HG03103 (cell line): ENCODE measurements at regions not wholly inside any gene's neighbourhood (a gene's known extent, or its start where the extent isn't known, plus 50 kb on each side); places are given as distances from the start of the nearest gene placed in this dataset.
"Not testable (repeated sequence)": the region's sequence is repeated elsewhere in the genome, so short reads cannot be mapped to it uniquely, and the experiment has no call there.

Experiments
- ATAC-seq: cut with Tn5 transposase; IDR thresholded peaks from one replicate; pipeline ENCODE4 v1.9.1; 2021; ENCODE audit warnings: low read depth; ENCODE audit not compliant: unreplicated experiment

GRCh38 chr13:58463841-58464240, 832.3 kb downstream of the PCDH17 start:
- ATAC-seq: no peak

DNA sequence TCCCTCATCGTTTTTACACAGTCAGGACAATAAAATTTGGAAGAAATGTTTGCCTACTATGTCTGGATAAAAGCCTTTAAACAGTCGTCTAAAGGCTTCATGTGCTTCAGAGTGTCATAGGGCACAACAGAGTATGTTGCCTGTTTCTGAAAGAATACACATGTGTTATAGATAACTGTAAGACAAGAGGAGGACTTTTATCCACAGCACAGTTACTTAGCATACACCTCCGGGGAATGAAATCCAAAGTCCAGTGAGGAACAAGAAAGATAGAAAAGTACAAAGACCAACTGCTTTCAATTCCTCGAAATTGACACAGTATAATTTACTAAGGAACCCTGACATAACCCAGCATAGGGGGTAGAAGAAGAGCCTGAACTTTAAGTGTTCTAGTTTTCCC, 835.6 kb downstream of the PCDH17 start:
- no peak for ATAC-seq

- no peak for ATAC-seq
These were observed 840.9 kb downstream of the PCDH17 start for GRCh38 chr13:58472483-58472882.

- no peak for ATAC-seq
These were observed 843.0 kb downstream of the PCDH17 start for GRCh38 chr13:58474581-58474980.

- no peak for ATAC-seq
These were observed 844.8 kb downstream of the PCDH17 start for GRCh38 chr13:58476206-58476918.

DNA sequence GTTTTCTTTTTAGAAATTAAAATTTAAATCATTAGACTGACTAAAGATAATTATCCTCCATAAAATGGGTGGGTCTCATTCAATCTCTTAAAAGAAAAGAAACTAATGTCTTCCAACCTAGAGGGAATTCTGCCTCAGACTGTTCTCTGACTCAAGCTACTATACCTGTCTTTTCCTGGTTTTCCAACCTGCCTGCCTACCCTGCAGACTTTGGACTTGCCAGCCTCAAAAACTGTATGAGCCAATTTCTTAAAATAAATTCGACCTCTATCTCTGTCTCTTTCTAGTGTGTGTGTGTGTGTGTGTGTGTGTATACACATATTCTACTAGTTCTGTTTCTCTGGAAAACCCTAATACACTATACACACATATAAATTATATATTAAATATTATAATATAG, 847.3 kb downstream of the PCDH17 start:
- no peak for ATAC-seq

DNA sequence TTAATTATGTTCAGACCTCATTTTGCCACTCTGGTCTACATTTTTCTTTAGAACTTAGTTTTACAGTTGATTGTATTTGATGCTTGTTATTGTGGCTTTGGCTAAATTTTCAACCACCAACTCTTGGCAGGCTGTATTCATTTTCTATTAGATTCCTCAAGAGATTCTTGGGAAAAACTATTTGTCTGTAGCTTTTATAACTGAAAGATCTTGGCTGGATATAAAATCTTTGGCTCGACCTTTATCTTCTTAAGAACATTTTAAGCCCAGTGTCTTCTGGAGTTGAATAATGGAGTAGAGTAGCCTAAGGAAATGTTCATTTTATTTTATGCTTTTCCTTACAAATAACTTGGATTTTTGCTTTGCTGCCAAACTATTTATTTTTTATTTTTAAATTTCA, 848.5 kb downstream of the PCDH17 start:
- ATAC-seq: no peak

DNA sequence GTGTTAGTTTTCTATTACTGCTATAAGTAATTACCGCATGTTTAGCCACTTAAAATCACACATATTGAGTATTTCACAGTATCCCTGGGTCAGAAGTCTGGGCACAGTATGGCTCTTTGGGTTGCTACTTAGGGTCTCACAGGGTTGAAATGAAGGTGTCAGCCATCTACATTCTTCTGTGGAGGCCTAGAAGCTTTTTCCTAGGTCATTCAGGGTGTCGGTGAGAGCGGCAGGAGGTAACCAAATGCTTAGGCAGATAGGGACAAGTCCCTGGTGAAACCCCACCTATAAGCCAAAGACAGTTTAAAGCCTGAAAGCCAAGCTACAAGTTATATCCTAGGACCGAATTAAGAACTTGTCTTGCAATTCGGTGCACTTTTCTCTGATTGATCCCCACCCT, 856.7 kb downstream of the PCDH17 start:
- no peak for ATAC-seq

DNA sequence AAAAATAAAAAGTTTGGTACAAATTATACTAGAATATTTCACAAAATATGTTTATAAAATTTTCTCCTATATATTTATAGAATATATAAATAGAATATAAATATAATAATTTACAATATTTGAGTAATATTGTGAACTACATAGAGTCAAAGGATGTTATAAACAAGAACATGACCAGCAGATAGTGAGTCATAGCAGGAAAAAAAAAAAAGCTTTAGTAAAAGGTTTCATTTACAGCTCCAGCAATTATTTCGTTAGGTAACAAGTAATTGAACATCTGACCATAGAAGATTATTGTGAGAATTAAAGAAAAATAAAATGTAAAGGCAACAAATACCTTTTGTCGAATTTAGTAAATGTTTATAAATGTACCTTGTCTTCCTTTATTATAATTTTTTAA, 864.1 kb downstream of the PCDH17 start:
- ATAC-seq: no peak

DNA sequence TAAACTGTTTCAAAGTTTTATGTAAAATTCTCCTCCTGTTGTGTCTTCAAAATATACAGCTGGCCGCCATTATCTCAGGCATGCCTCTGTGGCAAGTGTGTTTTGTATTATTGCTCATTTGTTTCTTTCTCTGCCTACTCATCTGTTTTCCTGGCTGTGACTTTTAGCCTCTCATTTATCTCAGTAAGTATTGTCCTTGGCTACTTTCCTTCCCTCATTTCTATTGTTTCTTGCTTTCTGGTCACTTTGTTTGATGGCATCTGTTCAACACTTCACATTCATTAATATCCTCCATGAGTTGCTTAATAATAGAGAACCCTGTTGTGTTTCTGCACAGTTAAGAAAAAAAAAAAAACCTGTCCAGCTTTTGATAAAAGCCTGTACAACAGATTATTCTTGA, 869.4 kb downstream of the PCDH17 start:
- no peak for ATAC-seq

- not testable (repeated sequence) for ATAC-seq
These were observed 872.7 kb downstream of the PCDH17 start for GRCh38 chr13:58504202-58504700.

DNA sequence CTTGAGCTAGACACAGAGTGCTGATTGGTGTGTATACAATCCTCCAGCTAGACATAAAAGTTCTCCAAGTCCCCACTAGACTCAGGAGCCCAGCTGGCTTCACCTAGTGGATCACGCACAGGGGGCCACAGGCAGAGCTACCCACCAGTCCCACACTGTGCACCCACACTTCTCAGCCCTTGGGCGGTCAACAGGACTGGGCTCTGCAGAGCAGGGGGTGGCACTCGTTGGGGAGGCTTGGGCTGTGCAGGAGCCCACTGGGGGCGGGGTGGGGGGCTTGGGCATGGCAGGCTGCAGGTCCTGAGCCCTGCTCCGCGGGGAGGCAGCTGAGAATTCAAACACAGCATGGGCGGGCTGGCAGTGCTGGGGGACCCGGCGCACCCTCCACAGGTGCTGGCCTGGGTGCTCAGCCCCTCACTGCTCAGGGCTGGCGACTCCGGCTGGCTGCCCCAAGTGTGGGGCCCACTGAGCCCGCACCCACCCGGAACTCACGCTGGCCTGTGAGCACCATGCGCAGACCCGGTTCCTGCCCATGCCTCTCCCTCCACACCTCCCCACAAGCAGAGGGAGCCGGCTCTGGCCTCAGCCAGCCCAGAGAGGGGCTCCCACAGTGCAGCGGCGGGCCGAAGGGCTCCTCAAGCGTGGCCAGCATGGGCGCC, 873.8 kb downstream of the PCDH17 start:
- ATAC-seq: not testable (repeated sequence)

DNA sequence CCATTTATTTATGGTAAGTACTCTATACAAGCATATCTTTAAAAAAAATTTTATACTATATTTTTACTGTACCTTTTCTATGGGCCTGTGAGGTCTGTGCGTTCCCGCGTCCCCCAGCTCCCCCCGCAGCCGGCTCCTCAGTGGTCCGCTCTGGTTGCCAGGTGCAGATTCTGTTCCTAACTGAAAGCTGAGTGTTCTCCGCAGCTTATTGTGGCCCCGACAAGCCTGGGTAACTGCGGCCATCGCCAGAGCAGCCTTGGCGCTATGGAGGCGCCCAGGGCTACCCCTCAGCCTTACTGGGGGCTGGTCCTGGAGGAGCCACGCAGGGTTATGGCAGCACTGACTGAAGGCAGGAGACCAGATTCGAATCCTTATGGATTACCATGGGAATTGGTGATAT, 896.8 kb downstream of the PCDH17 start:
- no peak for ATAC-seq

DNA sequence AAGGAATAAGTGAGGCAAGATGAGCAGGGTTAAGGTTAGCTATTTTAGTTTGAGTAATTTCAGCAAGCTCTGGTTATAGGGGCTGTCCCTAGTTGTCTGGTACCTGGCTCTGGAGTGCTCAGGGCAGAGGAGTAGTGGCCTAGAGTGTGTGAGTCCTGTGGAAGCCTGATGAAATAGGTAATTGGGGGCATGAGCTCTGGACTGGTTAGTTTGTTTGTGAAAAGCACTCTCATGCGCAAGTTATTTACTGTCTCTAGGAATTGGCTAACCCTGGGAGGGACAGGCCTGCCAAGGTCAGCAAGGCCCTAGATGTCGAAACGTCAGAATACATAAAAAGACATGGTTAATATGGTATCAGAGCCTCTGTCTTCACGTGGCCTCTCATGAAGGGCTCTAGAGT, 900.1 kb downstream of the PCDH17 start:
- no peak for ATAC-seq

GRCh38 chr13:58542530-58542929, 911.0 kb downstream of the PCDH17 start:
- no peak for ATAC-seq

GRCh38 chr13:58547419-58547818, 915.9 kb downstream of the PCDH17 start:
- no peak for ATAC-seq

- no peak for ATAC-seq
These were observed 934.6 kb downstream of the PCDH17 start for GRCh38 chr13:58566176-58566575.

DNA sequence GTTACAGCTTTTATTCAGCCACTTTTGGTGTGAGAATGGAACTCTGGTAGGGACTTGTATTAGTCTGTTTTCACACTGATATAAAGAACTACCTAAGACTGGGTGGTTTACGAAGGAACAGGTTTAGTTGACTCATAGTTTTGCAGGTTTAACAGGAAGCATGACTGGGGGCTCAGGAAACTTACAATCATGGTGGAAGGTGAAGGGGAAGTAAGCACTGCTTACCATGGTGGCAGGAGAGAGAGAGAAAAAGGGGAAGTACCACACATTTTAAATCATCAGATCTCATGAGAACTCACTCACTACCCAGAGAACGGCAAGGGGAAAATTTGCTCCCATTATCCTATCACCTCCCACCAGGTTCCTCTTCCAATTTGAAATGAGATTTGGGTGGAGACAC, 942.2 kb downstream of the PCDH17 start:
- ATAC-seq: no peak

DNA sequence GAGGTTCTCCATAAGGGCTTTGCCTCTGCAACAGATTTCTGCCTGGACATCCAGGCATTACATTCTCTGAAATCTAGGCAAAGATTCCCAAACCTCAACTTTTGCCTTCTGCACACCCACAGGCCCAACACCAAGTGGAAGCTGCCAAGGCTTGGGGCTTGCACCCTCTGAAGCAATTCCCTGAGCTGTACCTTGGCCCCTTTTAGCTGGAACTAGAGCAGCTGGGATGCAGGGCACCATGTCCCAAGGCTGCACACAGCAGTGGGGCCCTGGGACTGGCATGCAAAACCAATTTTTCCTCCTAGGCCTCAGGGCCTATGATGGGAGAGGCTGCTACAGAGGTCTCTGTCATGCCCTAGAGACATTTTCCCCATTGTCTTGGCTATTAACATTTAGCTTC, 943.2 kb downstream of the PCDH17 start:
- no peak for ATAC-seq

GRCh38 chr13:58579468-58579867, 947.9 kb downstream of the PCDH17 start:
- ATAC-seq: no peak

GRCh38 chr13:58583966-58584365, 952.4 kb downstream of the PCDH17 start:
- ATAC-seq: no peak

DNA sequence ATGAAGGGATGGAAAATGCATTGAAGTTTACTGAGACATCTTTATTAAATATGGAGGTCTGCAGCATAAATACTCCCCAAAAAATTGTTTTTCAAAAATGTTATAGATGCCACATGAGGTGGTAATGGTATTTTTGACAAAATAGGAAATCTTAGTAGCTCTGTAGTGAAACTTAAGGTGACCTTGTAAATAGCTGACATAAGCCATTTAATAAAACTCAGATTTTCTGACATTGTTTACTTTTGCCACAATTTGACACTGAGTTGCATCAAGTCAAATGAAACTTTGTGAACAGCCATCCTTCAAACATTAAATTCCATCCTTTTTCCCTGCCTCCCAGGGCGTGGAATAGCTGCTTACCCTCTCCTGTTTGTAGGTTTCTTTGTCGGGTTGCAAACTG, 953.1 kb downstream of the PCDH17 start:
- ATAC-seq: no peak
